Esophagus squamous epithelium (tissue), 4 donors: ENCODE measurements at regions not wholly inside any gene's neighbourhood (a gene's known extent, or its start where the extent isn't known, plus 50 kb on each side); places are given as distances from the start of the nearest gene placed in this dataset.

Experiments used
- CTCF ChIP-seq, 6 experiments: fragments of 450-650 bp in 4 of 6; fragments of 200-600 bp in 2 of 6; sonication (generic) in 2 of 6; IDR thresholded peaks; one replicate each; pipeline ENCODE4 v1.5.1; 2016 to 2019; ENCODE audit warnings: antibody characterized with exemption in 6 of 6, mild to moderate bottlenecking in 4 of 6, moderate library complexity in 4 of 6
- POLR2A ChIP-seq, 4 donors: fragments of 450-650 bp; IDR thresholded peaks; one replicate each; pipeline ENCODE4 v1.6.1; 2017; ENCODE audit warnings: antibody characterized with exemption in 4 of 4, mild to moderate bottlenecking in 4 of 4, moderate library complexity in 3 of 4

DNA sequence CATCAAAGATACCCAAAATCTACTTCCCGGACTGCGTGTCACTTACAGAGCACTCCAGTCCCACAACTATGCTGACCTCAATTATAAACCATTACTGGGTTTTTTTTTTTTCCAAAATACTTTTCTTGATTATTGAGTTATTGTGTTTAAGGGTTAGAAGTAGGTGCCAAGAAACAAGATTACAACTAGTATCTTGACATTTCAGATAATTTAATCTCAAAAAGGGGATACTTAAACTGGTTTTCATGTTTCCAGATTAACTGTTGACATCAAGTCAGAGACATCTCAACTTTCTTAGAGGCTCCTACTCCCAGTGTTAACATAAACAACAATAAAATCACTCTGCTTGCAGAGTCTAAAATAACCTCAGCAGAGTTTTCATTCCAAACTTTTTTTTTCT is 131.2 kb upstream of the ARID2 start:
- TF ChIP-seq CTCF (IDR thresholded peaks at IDR 0.05) (no peak), POLR2A (IDR thresholded peaks at IDR 0.05) (no peak)
